Prostate gland (tissue), 2 donors: ENCODE measurements at regions not wholly inside any gene's neighbourhood (a gene's known extent, or its start where the extent isn't known, plus 50 kb on each side); places are given as distances from the start of the nearest gene placed in this dataset.

ENCODE experiments used
- CTCF ChIP-seq, 4 experiments: fragments of 200-600 bp in 2 of 4; fragments of 450-650 bp in 2 of 4; sonication (generic) in 2 of 4; IDR thresholded peaks; 1 replicate in 3 of 4; 2 replicates in 1 of 4; pipeline ENCODE4 v1.5.1; 2016 to 2019; ENCODE audit warnings: antibody characterized with exemption in 4 of 4, mild to moderate bottlenecking in 2 of 4, moderate library complexity in 2 of 4
- POLR2A ChIP-seq: fragments of 450-650 bp; IDR thresholded peaks from one replicate; pipeline ENCODE4 v1.6.1; 2016; ENCODE audit warnings: antibody characterized with exemption, mild to moderate bottlenecking
- POLR2AphosphoS5 ChIP-seq: sonication (generic); formaldehyde crosslinking; IDR thresholded peaks from one replicate; pipeline ENCODE4 v1.6.1; 2017; ENCODE audit warnings: antibody characterized with exemption

GRCh38 chr9:95691435-95691834 lies 174.7 kb upstream of the PTCH1 start:
- TF ChIP-seq CTCF (IDR thresholded peaks at IDR 0.05) = no peak
- no peak for TF ChIP-seq POLR2A
- TF ChIP-seq POLR2AphosphoS5 = no peak
